ENCODE measurements at regions not wholly inside any gene's neighbourhood (a gene's known extent, or its start where the extent isn't known, plus 50 kb on each side); places are given as distances from the start of the nearest gene placed in this dataset.

- no peak for TF ChIP-seq CTCF (IDR thresholded peaks at IDR 0.05)
- no peak for TF ChIP-seq CHD4 (IDR thresholded peaks at IDR 0.05; ENCODE audit: borderline replicate concordance)
Measured at GRCh38 chr4:156595041-156595440, 376.6 kb downstream of the PDGFC start.

All from A549 (cell line).